HCT116 (cell line): ENCODE measurements at regions not wholly inside any gene's neighbourhood (a gene's known extent, or its start where the extent isn't known, plus 50 kb on each side); places are given as distances from the start of the nearest gene placed in this dataset.

Source experiments
- ATAC-seq: fragments of 200-7000 bp; cut with Tn5 transposase; 2 replicates; pipeline ENCODE4 v1.9.1; 2020; ENCODE audit warnings: mild to moderate bottlenecking, moderate library complexity
- BruUV-seq: library from RNA; stranded (reverse); fragments of 400-500 nt; replicated peaks from 2 replicates; lab custom pipeline; 2021; lab: Mats Ljungman, UMichigan
- CTCF ChIA-PET: fragments of 300-600 bp; sonication (Branson Sonifier 250); formaldehyde crosslinking; loops from one replicate; lab custom pipeline; 2021; ENCODE audit warnings: antibody characterized with exemption; lab: Charles Lee
- POLR2A ChIA-PET: fragments of 300-600, 350-600 bp; sonication (Branson Sonifier 250); formaldehyde crosslinking; loops from one replicate; lab custom pipeline; 2021; ENCODE audit warnings: antibody characterized with exemption; lab: Charles Lee
- RAD21 ChIA-PET, 2 experiments: fragments of 300-600 bp; sonication (Branson Sonifier 250); formaldehyde crosslinking; loops; one replicate each; lab custom pipeline; 2023; ENCODE audit warnings: low total read pairs in 2 of 2; ENCODE audit not compliant: uncharacterized antibody in 2 of 2, unreplicated experiment in 2 of 2, low non-redundant PET in 1 of 2; lab: Charles Lee
- DNase-seq: peaks from one replicate; pipeline ENCODE4 v3.0.0-alpha.2; 2010; ENCODE audit warnings: low read depth, low spot score
- H2AFZ ChIP-seq: fragments of 200-600 bp; shearing (Covaris generic), sonication (generic); 2 replicates; pipeline ENCODE4 v1.6.1; 2017; ENCODE audit warnings: low read depth, mixed run types, mixed read lengths, antibody characterized with exemption, low read length; ENCODE audit not compliant: poor library complexity, severe bottlenecking
- H3K27ac ChIP-seq: 2 replicates; pipeline ENCODE4 v1.5.1; 2012; ENCODE audit warnings: low read depth, low read length
- H3K27me3 ChIP-seq: fragments of 200-600 bp; sonication (generic); 2 replicates; pipeline ENCODE4 v1.6.1; 2016; ENCODE audit warnings: mixed run types, low read length, mixed read lengths; ENCODE audit not compliant: insufficient read depth
- H3K36me3 ChIP-seq, 2 experiments: fragments of 200-500 bp in 1 of 2; fragments of 200-600 bp in 1 of 2; sonication (Bioruptor generic) in 1 of 2; sonication (generic) in 1 of 2; 2 replicates each; pipeline versions ENCODE4 v1.5.1 to v1.6.1; 2014 to 2016; ENCODE audit warnings: low read length in 2 of 2, inconsistent platforms in 1 of 2, mixed read lengths in 1 of 2, mixed run types in 1 of 2; ENCODE audit not compliant: insufficient read depth in 2 of 2, control insufficient read depth in 1 of 2
- H3K4me1 ChIP-seq, 2 experiments: fragments of 200-600 bp in 1 of 2; sonication (generic) in 1 of 2; 2 replicates each; pipeline versions ENCODE4 v1.5.1 to v1.6.1; 2012 to 2017; ENCODE audit warnings: low read length in 2 of 2, inconsistent platforms in 1 of 2, mild to moderate bottlenecking in 1 of 2, mixed read lengths in 1 of 2, mixed run types in 1 of 2, moderate library complexity in 1 of 2; ENCODE audit not compliant: insufficient read depth in 2 of 2, control insufficient read depth in 1 of 2
- H3K4me2 ChIP-seq: fragments of 200-600 bp; sonication (generic); 2 replicates; pipeline ENCODE4 v1.6.1; 2017; ENCODE audit warnings: mixed run types, low read length, mixed read lengths
- H3K4me3 ChIP-seq, 2 experiments: fragments of 200-600 bp in 1 of 2; sonication (generic) in 1 of 2; replicated peaks in 1 of 2; 2 replicates each; pipeline ENCODE4 v1.5.1; 2011 to 2016; ENCODE audit warnings: low read length in 2 of 2, control low read depth in 1 of 2, low read depth in 1 of 2, mild to moderate bottlenecking in 1 of 2, mixed read lengths in 1 of 2, mixed run types in 1 of 2
- H3K79me2 ChIP-seq: fragments of 200-600 bp; sonication (generic); 2 replicates; pipeline ENCODE4 v1.6.1; 2017; ENCODE audit warnings: mild to moderate bottlenecking, mixed run types, low read length, moderate library complexity, mixed read lengths; ENCODE audit not compliant: insufficient read depth
- H3K9ac ChIP-seq: fragments of 200-600 bp; sonication (generic); 2 replicates; pipeline ENCODE4 v1.6.1; 2016; ENCODE audit warnings: low read length, mixed read lengths
- H3K9me2 ChIP-seq: fragments of 200-600 bp; sonication (generic), shearing (Covaris generic); 2 replicates; pipeline ENCODE4 v1.6.1; 2017; ENCODE audit warnings: mixed run types, mild to moderate bottlenecking, moderate library complexity; ENCODE audit not compliant: insufficient read depth
- H3K9me3 ChIP-seq, 2 experiments: fragments of 200-500 bp in 1 of 2; fragments of 200-600 bp in 1 of 2; sonication (Bioruptor generic) in 1 of 2; sonication (generic) in 1 of 2; 2 replicates each; pipeline ENCODE4 v1.6.1; 2014 to 2017; ENCODE audit warnings: low read length in 2 of 2, mixed read lengths in 2 of 2, inconsistent platforms in 1 of 2, low read depth in 1 of 2, mild to moderate bottlenecking in 1 of 2, mixed run types in 1 of 2, moderate library complexity in 1 of 2; ENCODE audit not compliant: control insufficient read depth in 1 of 2, insufficient read depth in 1 of 2
- H4K20me1 ChIP-seq: fragments of 200-600 bp; sonication (generic), shearing (Covaris generic); 2 replicates; pipeline ENCODE4 v1.6.1; 2017; ENCODE audit warnings: mixed run types, mild to moderate bottlenecking, moderate library complexity; ENCODE audit not compliant: insufficient read depth
- CEBPB ChIP-seq: IDR thresholded peaks from 2 replicates; pipeline ENCODE4 v1.6.1; 2012; ENCODE audit warnings: low read depth
- CTCF ChIP-seq, 3 experiments: fragments of 200-600 bp in 1 of 3; sonication (generic) in 1 of 3; IDR thresholded peaks in 2 of 3; conservative IDR thresholded peaks in 1 of 3; 2 replicates each; pipeline ENCODE4 v1.5.1; 2012 to 2017; ENCODE audit warnings: low read depth in 2 of 3, low read length in 2 of 3, antibody characterized with exemption in 1 of 3, borderline replicate concordance in 1 of 3, control low read depth in 1 of 3, mild to moderate bottlenecking in 1 of 3, mixed read lengths in 1 of 3, mixed run types in 1 of 3, moderate library complexity in 1 of 3; ENCODE audit not compliant: insufficient read depth in 1 of 3
- EGR1 ChIP-seq: IDR thresholded peaks from 2 replicates; pipeline ENCODE4 v1.6.1; 2012; ENCODE audit warnings: low read depth
- FOSL1 ChIP-seq: IDR thresholded peaks from 2 replicates; pipeline ENCODE4 v1.6.1; 2012; ENCODE audit warnings: low read depth
- MAX ChIP-seq: IDR thresholded peaks from 2 replicates; pipeline ENCODE4 v1.6.1; 2012
- POLR2A ChIP-seq: IDR thresholded peaks from 2 replicates; pipeline ENCODE4 v1.7.0; 2011; ENCODE audit warnings: borderline replicate concordance; ENCODE audit not compliant: insufficient read depth, insufficient read length; ENCODE audit errors: extremely low read depth
- SP1 ChIP-seq: IDR thresholded peaks from 2 replicates; pipeline ENCODE4 v1.6.1; 2012; ENCODE audit warnings: low read depth
- SRF ChIP-seq: IDR thresholded peaks from 2 replicates; pipeline ENCODE4 v1.6.1; 2012; ENCODE audit warnings: low read depth
- intact Hi-C: fragments of 100-400 bp; cut with micrococcal nuclease; formaldehyde crosslinking; loops from 2 replicates; pipeline ENCODE4 v1.10.0; 2022
- TF ChIP-seq, protein P1 (sequence below): IDR thresholded peaks from 2 replicates; pipeline ENCODE4 v1.6.1; 2012
- TF ChIP-seq, protein P2 (sequence below): IDR thresholded peaks from 2 replicates; pipeline ENCODE4 v1.6.1; 2011; ENCODE audit warnings: mild to moderate bottlenecking, low read length, moderate library complexity; ENCODE audit not compliant: insufficient replicate concordance; ENCODE audit errors: extremely low read depth

GRCh38 chr1:88208389-88208788, 475.7 kb upstream of the PKN2 start (continued):
- TF ChIP-seq POLR2A: no peak
- TF ChIP-seq, protein P1, sequence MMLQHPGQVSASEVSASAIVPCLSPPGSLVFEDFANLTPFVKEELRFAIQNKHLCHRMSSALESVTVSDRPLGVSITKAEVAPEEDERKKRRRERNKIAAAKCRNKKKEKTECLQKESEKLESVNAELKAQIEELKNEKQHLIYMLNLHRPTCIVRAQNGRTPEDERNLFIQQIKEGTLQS: no peak

- Histone ChIP-seq H4K20me1 (no peaks in the 10 kb centered on the region), H3K27ac (no peak overlapping the region), H3K36me3 (no peaks in the 10 kb centered on the region), H3K79me2 (no peaks in the 10 kb centered on the region), H3K4me1 (no peaks in the 10 kb centered on the region), H3K4me2 (no peak overlapping the region), H3K27me3 (no peaks in the 10 kb centered on the region)
- ChIA-PET CTCF (interaction anchor here (1.1 kb wide), 1 partner anchor 18 kb away, joined by 3 read pairs; no protein-coding TSS in a partner anchor), RAD21 (no interaction called here)
- no TSS peak for BruUV-seq
- no peak for ATAC-seq
- no peak for TF ChIP-seq CTCF (IDR thresholded peaks at IDR 0.05 in 2 of 3, conservative IDR thresholded peaks at IDR 0.05 in 1 of 3; ENCODE audit: borderline replicate concordance in 1 of 3, insufficient read depth in 1 of 3, low read depth in 2 of 3, low read length in 2 of 3)
- TF ChIP-seq SRF: no peak
- TF ChIP-seq FOSL1: no peak
- no peak for TF ChIP-seq SP1
- TF ChIP-seq, protein P1: no peak
- no peak for TF ChIP-seq EGR1
- TF ChIP-seq, protein P2, sequence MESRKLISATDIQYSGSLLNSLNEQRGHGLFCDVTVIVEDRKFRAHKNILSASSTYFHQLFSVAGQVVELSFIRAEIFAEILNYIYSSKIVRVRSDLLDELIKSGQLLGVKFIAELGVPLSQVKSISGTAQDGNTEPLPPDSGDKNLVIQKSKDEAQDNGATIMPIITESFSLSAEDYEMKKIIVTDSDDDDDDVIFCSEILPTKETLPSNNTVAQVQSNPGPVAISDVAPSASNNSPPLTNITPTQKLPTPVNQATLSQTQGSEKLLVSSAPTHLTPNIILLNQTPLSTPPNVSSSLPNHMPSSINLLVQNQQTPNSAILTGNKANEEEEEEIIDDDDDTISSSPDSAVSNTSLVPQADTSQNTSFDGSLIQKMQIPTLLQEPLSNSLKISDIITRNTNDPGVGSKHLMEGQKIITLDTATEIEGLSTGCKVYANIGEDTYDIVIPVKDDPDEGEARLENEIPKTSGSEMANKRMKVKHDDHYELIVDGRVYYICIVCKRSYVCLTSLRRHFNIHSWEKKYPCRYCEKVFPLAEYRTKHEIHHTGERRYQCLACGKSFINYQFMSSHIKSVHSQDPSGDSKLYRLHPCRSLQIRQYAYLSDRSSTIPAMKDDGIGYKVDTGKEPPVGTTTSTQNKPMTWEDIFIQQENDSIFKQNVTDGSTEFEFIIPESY: no peak
- TF ChIP-seq MAX: no peak
- TF ChIP-seq CEBPB: no peak
- TF ChIP-seq, all 23 proteins: peak for 0
- DNase-seq: no peak
- POLR2A ChIA-PET: no interaction called here
- Histone ChIP-seq H3K4me3 (no peak overlapping the region), H3K9me2 (no peaks in the 10 kb centered on the region), H3K9me3 (no peaks in the 10 kb centered on the region), H3K9ac (no peak overlapping the region), H2AFZ (no peak overlapping the region)
- intact Hi-C loops: no loop called here
Measured at GRCh38 chr1:88210103-88210787, 473.8 kb upstream of the PKN2 start.
